Activated T-helper 17 cell treated with anti-CD3 and anti-CD28 coated beads, Interleukin-2, amount 50 U/mL, for 72 hours (primary cell): ENCODE measurements at regions not wholly inside any gene's neighbourhood (a gene's known extent, or its start where the extent isn't known, plus 50 kb on each side); places are given as distances from the start of the nearest gene placed in this dataset.

Experiments
- ATAC-seq: fragments of 150-1000 bp; cut with Tn5 transposase; replicated peaks from 2 replicates; pipeline ENCODE4 v1.10.0; 2021; ENCODE audit warnings: mild to moderate bottlenecking, moderate library complexity
- H3K27ac Mint-ChIP-seq: one replicate; pipeline ENCODE4 v1.8.0; 2022; ENCODE audit warnings: mixed read lengths
- H3K27me3 Mint-ChIP-seq: one replicate; pipeline ENCODE4 v1.8.0; 2022; ENCODE audit warnings: mixed read lengths
- H3K36me3 Mint-ChIP-seq: one replicate; pipeline ENCODE4 v1.8.0; 2022; ENCODE audit warnings: low read depth, mild to moderate bottlenecking, mixed read lengths
- H3K4me1 Mint-ChIP-seq: one replicate; pipeline ENCODE4 v1.8.0; 2022; ENCODE audit warnings: mixed read lengths
- H3K4me3 Mint-ChIP-seq: one replicate; pipeline ENCODE4 v1.8.0; 2022; ENCODE audit warnings: mild to moderate bottlenecking, mixed read lengths
- H3K9me3 Mint-ChIP-seq: one replicate; pipeline ENCODE4 v1.8.0; 2022; ENCODE audit warnings: mixed read lengths

GRCh38 chr2:138943470-138943869 lies 163.3 kb upstream of the NXPH2 start:
- H3K36me3 Mint-ChIP-seq = no peaks in the 10 kb centered on the region
- H3K27ac Mint-ChIP-seq = no peak overlapping the region
- no peaks in the 10 kb centered on the region for H3K4me1 Mint-ChIP-seq
- ATAC-seq = no peak
- H3K4me3 Mint-ChIP-seq = no peak overlapping the region
- H3K9me3 Mint-ChIP-seq = peaks cover 10% of the 10 kb centered on the region
- H3K27me3 Mint-ChIP-seq = no peaks in the 10 kb centered on the region

GRCh38 chr2:138942466-138942865 lies 162.3 kb upstream of the NXPH2 start:
- no peak for ATAC-seq
- H3K9me3 Mint-ChIP-seq = peaks cover 10% of the 10 kb centered on the region
- H3K36me3 Mint-ChIP-seq = no peaks in the 10 kb centered on the region
- no peak overlapping the region for H3K4me3 Mint-ChIP-seq
- no peaks in the 10 kb centered on the region for H3K27me3 Mint-ChIP-seq
- no peak overlapping the region for H3K27ac Mint-ChIP-seq
- H3K4me1 Mint-ChIP-seq = no peaks in the 10 kb centered on the region

- no peaks in the 10 kb centered on the region for H3K36me3 Mint-ChIP-seq
- H3K9me3 Mint-ChIP-seq = peaks cover 13% of the 10 kb centered on the region
- no peaks in the 10 kb centered on the region for H3K4me1 Mint-ChIP-seq
- ATAC-seq = no peak
- H3K27ac Mint-ChIP-seq = no peak overlapping the region
- no peaks in the 10 kb centered on the region for H3K27me3 Mint-ChIP-seq
- H3K4me3 Mint-ChIP-seq = no peak overlapping the region
Measured at GRCh38 chr2:138931284-138932256, 151.4 kb upstream of the NXPH2 start.

- no peak overlapping the region for H3K4me3 Mint-ChIP-seq
- peaks cover 13% of the 10 kb centered on the region for H3K9me3 Mint-ChIP-seq
- no peaks in the 10 kb centered on the region for H3K4me1 Mint-ChIP-seq
- no peaks in the 10 kb centered on the region for H3K36me3 Mint-ChIP-seq
- no peaks in the 10 kb centered on the region for H3K27me3 Mint-ChIP-seq
- H3K27ac Mint-ChIP-seq = no peak overlapping the region
- no peak for ATAC-seq
Measured at GRCh38 chr2:138930571-138930970, 150.4 kb upstream of the NXPH2 start.

- ATAC-seq = no peak
- Mint-ChIP-seq H3K27ac (no peak overlapping the region), H3K27me3 (no peaks in the 10 kb centered on the region), H3K4me1 (no peaks in the 10 kb centered on the region), H3K36me3 (no peaks in the 10 kb centered on the region), H3K9me3 (peaks cover 13% of the 10 kb centered on the region), H3K4me3 (no peak overlapping the region)
Measured at GRCh38 chr2:138928374-138929021, 148.3 kb upstream of the NXPH2 start.

GRCh38 chr2:138922973-138923563 lies 142.9 kb upstream of the NXPH2 start:
- H3K27ac Mint-ChIP-seq = no peak overlapping the region
- no peaks in the 10 kb centered on the region for H3K4me1 Mint-ChIP-seq
- no peaks in the 10 kb centered on the region for H3K9me3 Mint-ChIP-seq
- ATAC-seq = no peak
- H3K4me3 Mint-ChIP-seq = no peak overlapping the region
- H3K27me3 Mint-ChIP-seq = no peaks in the 10 kb centered on the region
- H3K36me3 Mint-ChIP-seq = no peaks in the 10 kb centered on the region

GRCh38 chr2:138919120-138919747 lies 139.0 kb upstream of the NXPH2 start:
- no peaks in the 10 kb centered on the region for H3K36me3 Mint-ChIP-seq
- no peaks in the 10 kb centered on the region for H3K27me3 Mint-ChIP-seq
- no peaks in the 10 kb centered on the region for H3K9me3 Mint-ChIP-seq
- no peak overlapping the region for H3K4me3 Mint-ChIP-seq
- no peaks in the 10 kb centered on the region for H3K4me1 Mint-ChIP-seq
- no peak overlapping the region for H3K27ac Mint-ChIP-seq
- no peak for ATAC-seq

- Mint-ChIP-seq H3K36me3 (no peaks in the 10 kb centered on the region), H3K4me3 (no peak overlapping the region), H3K4me1 (no peaks in the 10 kb centered on the region), H3K9me3 (peaks cover 8% of the 10 kb centered on the region), H3K27me3 (no peaks in the 10 kb centered on the region), H3K27ac (no peak overlapping the region)
- ATAC-seq = no peak
Measured at GRCh38 chr2:138910427-138910826, 130.2 kb upstream of the NXPH2 start.

- Mint-ChIP-seq H3K27ac (no peak overlapping the region), H3K4me3 (no peak overlapping the region), H3K36me3 (no peaks in the 10 kb centered on the region), H3K9me3 (peaks cover 7% of the 10 kb centered on the region), H3K4me1 (no peaks in the 10 kb centered on the region), H3K27me3 (no peaks in the 10 kb centered on the region)
- ATAC-seq = no peak
Measured at GRCh38 chr2:138906549-138906948, 126.4 kb upstream of the NXPH2 start.

- ATAC-seq = no peak
- Mint-ChIP-seq H3K4me3 (no peak overlapping the region), H3K4me1 (no peaks in the 10 kb centered on the region), H3K27ac (no peak overlapping the region), H3K9me3 (peaks cover 4% of the 10 kb centered on the region), H3K27me3 (no peaks in the 10 kb centered on the region), H3K36me3 (no peaks in the 10 kb centered on the region)
Measured at GRCh38 chr2:138902239-138902871, 122.2 kb upstream of the NXPH2 start.

GRCh38 chr2:138901530-138901929 lies 121.3 kb upstream of the NXPH2 start:
- H3K27ac Mint-ChIP-seq = no peak overlapping the region
- no peaks in the 10 kb centered on the region for H3K4me1 Mint-ChIP-seq
- ATAC-seq = no peak
- H3K36me3 Mint-ChIP-seq = no peaks in the 10 kb centered on the region
- no peaks in the 10 kb centered on the region for H3K27me3 Mint-ChIP-seq
- peaks cover 4% of the 10 kb centered on the region for H3K9me3 Mint-ChIP-seq
- no peak overlapping the region for H3K4me3 Mint-ChIP-seq

GRCh38 chr2:138898855-138899254 lies 118.7 kb upstream of the NXPH2 start:
- no peaks in the 10 kb centered on the region for H3K27me3 Mint-ChIP-seq
- ATAC-seq = no peak
- no peak overlapping the region for H3K4me3 Mint-ChIP-seq
- peaks cover 9% of the 10 kb centered on the region for H3K9me3 Mint-ChIP-seq
- H3K27ac Mint-ChIP-seq = no peak overlapping the region
- H3K36me3 Mint-ChIP-seq = no peaks in the 10 kb centered on the region
- no peaks in the 10 kb centered on the region for H3K4me1 Mint-ChIP-seq

- ATAC-seq = no peak
- no peaks in the 10 kb centered on the region for H3K36me3 Mint-ChIP-seq
- H3K9me3 Mint-ChIP-seq = peaks cover 9% of the 10 kb centered on the region
- no peak overlapping the region for H3K27ac Mint-ChIP-seq
- no peaks in the 10 kb centered on the region for H3K27me3 Mint-ChIP-seq
- H3K4me1 Mint-ChIP-seq = no peaks in the 10 kb centered on the region
- no peak overlapping the region for H3K4me3 Mint-ChIP-seq
Measured at GRCh38 chr2:138897274-138897673, 117.1 kb upstream of the NXPH2 start.

GRCh38 chr2:138893746-138894145 lies 113.6 kb upstream of the NXPH2 start:
- ATAC-seq = no peak
- Mint-ChIP-seq H3K4me3 (no peak overlapping the region), H3K9me3 (peaks cover 7% of the 10 kb centered on the region), H3K4me1 (no peaks in the 10 kb centered on the region), H3K36me3 (no peaks in the 10 kb centered on the region), H3K27me3 (peaks cover 3% of the 10 kb centered on the region), H3K27ac (no peak overlapping the region)
